ENCODE measurements at regions not wholly inside any gene's neighbourhood (a gene's known extent, or its start where the extent isn't known, plus 50 kb on each side); places are given as distances from the start of the nearest gene placed in this dataset.

DNA sequence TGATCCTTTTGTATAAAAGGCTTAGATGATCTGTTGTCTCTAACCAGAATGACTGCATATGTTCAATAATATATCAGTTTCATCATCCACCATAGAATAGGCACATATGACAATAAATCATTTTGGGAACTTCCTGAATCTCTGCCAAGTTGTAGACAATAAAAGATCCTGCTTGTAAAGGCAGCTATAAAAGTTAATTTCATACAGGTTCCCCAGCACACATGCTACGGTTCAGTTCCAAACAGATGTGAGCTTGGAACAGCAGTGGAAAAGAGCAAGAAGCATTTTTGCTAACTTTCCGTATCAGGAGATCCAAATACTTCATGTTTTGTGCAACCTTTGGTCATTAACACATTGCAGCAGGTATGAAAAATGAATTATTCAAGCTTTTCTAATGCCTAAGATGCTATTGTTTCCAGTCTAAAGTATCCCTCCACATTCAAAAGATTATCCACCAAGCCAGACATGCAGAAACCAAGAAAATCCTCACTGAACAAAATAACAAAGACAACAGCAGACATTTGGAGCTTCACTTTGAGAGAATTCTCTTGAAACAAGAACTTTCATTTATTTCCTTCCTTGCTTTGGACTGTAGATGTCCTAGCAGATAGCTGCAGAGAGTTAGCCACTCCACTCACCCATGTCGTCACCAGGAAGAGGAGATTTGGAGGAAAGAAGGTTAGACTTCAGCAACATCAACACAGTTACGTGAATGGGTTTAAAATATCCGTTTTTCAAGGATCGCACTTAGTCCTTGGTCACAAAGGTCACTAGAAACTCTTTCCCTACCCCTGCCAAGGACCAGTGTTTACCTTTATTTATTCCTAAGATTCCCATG lies 453.5 kb upstream of the JARID2 start:
- H3K9me3 ChIP-seq (ENCODE audit: low read length) = no peaks in the 10 kb centered on the region
- H3K4me2 ChIP-seq (ENCODE audit: low read length) = no peak overlapping the region
- no peak overlapping the region for H3K27ac ChIP-seq (ENCODE audit: low read length)
- H3K27me3 ChIP-seq (ENCODE audit: insufficient read depth, low read depth, low read length) = no peaks in the 10 kb centered on the region
- no peaks in the 10 kb centered on the region for H3K36me3 ChIP-seq (ENCODE audit: insufficient read depth, low read length)
- H3K4me3 ChIP-seq (ENCODE audit: low read length) = no peak overlapping the region
- H4K20me1 ChIP-seq (ENCODE audit: insufficient read depth) = no peaks in the 10 kb centered on the region
- H3F3A ChIP-seq (ENCODE audit: insufficient read depth, low read length, poor library complexity, severe bottlenecking) = no peaks in the 10 kb centered on the region
- no peak overlapping the region for H2AFZ ChIP-seq (ENCODE audit: low read depth, low read length)
- no peaks in the 10 kb centered on the region for H3K79me2 ChIP-seq (replicated peaks; ENCODE audit: insufficient read depth, low read length)
- TF ChIP-seq, protein P1, sequence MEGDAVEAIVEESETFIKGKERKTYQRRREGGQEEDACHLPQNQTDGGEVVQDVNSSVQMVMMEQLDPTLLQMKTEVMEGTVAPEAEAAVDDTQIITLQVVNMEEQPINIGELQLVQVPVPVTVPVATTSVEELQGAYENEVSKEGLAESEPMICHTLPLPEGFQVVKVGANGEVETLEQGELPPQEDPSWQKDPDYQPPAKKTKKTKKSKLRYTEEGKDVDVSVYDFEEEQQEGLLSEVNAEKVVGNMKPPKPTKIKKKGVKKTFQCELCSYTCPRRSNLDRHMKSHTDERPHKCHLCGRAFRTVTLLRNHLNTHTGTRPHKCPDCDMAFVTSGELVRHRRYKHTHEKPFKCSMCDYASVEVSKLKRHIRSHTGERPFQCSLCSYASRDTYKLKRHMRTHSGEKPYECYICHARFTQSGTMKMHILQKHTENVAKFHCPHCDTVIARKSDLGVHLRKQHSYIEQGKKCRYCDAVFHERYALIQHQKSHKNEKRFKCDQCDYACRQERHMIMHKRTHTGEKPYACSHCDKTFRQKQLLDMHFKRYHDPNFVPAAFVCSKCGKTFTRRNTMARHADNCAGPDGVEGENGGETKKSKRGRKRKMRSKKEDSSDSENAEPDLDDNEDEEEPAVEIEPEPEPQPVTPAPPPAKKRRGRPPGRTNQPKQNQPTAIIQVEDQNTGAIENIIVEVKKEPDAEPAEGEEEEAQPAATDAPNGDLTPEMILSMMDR (IDR thresholded peaks at IDR 0.05; ENCODE audit: poor library complexity, severe bottlenecking) = no peak
- TF ChIP-seq POLR2AphosphoS5 (IDR thresholded peaks at IDR 0.05) = no peak
- no peak for TF ChIP-seq EP300 (conservative IDR thresholded peaks at IDR 0.05; ENCODE audit: poor library complexity, severe bottlenecking)
- TF ChIP-seq SMC3 (conservative IDR thresholded peaks at IDR 0.05; ENCODE audit: poor library complexity) = no peak
- TF ChIP-seq RAD21 (conservative IDR thresholded peaks at IDR 0.05) = no peak
- no peak overlapping the region for H3K9ac ChIP-seq (ENCODE audit: low read length)
- no peaks in the 10 kb centered on the region for H3K9me2 ChIP-seq (ENCODE audit: insufficient read depth, low read length)

DNA sequence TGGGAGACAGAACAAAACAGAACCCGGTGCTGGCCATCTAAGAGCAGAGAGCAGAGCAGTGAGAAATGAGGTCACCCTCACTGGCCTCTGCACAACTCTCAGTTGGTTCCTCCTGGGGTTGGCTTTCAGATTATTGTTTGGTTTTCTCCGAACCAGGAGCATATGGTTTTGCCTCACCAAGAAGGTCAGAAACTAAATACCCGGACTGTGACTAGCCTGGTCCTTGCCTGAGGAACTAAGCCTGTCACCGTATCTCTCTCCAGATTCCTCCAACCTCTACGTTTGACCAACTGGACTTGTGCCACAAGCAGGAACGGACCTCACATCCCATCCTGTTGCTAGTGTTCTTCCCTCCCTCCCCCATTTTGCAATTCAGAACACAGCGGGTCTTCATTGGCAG lies 450.4 kb upstream of the JARID2 start:
- no peaks in the 10 kb centered on the region for H3K36me3 ChIP-seq (ENCODE audit: insufficient read depth, low read length)
- H2AFZ ChIP-seq (ENCODE audit: low read depth, low read length) = no peak overlapping the region
- no peaks in the 10 kb centered on the region for H3F3A ChIP-seq (ENCODE audit: insufficient read depth, low read length, poor library complexity, severe bottlenecking)
- no peak overlapping the region for H3K9ac ChIP-seq (ENCODE audit: low read length)
- H3K79me2 ChIP-seq (replicated peaks; ENCODE audit: insufficient read depth, low read length) = no peaks in the 10 kb centered on the region
- no peak overlapping the region for H3K27ac ChIP-seq (ENCODE audit: low read length)
- H3K27me3 ChIP-seq (ENCODE audit: insufficient read depth, low read depth, low read length) = no peaks in the 10 kb centered on the region
- H3K4me3 ChIP-seq (ENCODE audit: low read length) = no peak overlapping the region
- no peak overlapping the region for H3K4me2 ChIP-seq (ENCODE audit: low read length)
- H3K9me2 ChIP-seq (ENCODE audit: insufficient read depth, low read length) = no peaks in the 10 kb centered on the region
- H4K20me1 ChIP-seq (ENCODE audit: insufficient read depth) = no peaks in the 10 kb centered on the region
- no peak for TF ChIP-seq SMC3 (conservative IDR thresholded peaks at IDR 0.05; ENCODE audit: poor library complexity)
- TF ChIP-seq EZH2 (IDR thresholded peaks at IDR 0.05; ENCODE audit: borderline replicate concordance, insufficient read depth, low read length, poor library complexity, severe bottlenecking) = no peak
- TF ChIP-seq, protein P1 (IDR thresholded peaks at IDR 0.05; ENCODE audit: poor library complexity, severe bottlenecking) = no peak
- TF ChIP-seq EP300 (conservative IDR thresholded peaks at IDR 0.05; ENCODE audit: poor library complexity, severe bottlenecking) = no peak
- no peak for TF ChIP-seq POLR2AphosphoS5 (IDR thresholded peaks at IDR 0.05)
- no peak for TF ChIP-seq MXI1 (conservative IDR thresholded peaks at IDR 0.05; ENCODE audit: poor library complexity, severe bottlenecking)
- TF ChIP-seq, protein P2, sequence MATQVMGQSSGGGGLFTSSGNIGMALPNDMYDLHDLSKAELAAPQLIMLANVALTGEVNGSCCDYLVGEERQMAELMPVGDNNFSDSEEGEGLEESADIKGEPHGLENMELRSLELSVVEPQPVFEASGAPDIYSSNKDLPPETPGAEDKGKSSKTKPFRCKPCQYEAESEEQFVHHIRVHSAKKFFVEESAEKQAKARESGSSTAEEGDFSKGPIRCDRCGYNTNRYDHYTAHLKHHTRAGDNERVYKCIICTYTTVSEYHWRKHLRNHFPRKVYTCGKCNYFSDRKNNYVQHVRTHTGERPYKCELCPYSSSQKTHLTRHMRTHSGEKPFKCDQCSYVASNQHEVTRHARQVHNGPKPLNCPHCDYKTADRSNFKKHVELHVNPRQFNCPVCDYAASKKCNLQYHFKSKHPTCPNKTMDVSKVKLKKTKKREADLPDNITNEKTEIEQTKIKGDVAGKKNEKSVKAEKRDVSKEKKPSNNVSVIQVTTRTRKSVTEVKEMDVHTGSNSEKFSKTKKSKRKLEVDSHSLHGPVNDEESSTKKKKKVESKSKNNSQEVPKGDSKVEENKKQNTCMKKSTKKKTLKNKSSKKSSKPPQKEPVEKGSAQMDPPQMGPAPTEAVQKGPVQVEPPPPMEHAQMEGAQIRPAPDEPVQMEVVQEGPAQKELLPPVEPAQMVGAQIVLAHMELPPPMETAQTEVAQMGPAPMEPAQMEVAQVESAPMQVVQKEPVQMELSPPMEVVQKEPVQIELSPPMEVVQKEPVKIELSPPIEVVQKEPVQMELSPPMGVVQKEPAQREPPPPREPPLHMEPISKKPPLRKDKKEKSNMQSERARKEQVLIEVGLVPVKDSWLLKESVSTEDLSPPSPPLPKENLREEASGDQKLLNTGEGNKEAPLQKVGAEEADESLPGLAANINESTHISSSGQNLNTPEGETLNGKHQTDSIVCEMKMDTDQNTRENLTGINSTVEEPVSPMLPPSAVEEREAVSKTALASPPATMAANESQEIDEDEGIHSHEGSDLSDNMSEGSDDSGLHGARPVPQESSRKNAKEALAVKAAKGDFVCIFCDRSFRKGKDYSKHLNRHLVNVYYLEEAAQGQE (IDR thresholded peaks at IDR 0.05; ENCODE audit: borderline replicate concordance) = no peak
- no peaks in the 10 kb centered on the region for H3K9me3 ChIP-seq (ENCODE audit: low read length)
